GM18502 (cell line): ENCODE measurements at regions not wholly inside any gene's neighbourhood (a gene's known extent, or its start where the extent isn't known, plus 50 kb on each side); places are given as distances from the start of the nearest gene placed in this dataset.

Experiments
- ATAC-seq: cut with Tn5 transposase; IDR thresholded peaks from one replicate; pipeline ENCODE4 v1.9.1; 2021; ENCODE audit warnings: mild to moderate bottlenecking; ENCODE audit not compliant: unreplicated experiment, poor library complexity

GRCh38 chr22:47269516-47270088, 507.2 kb downstream of the TBC1D22A start:
- no peak for ATAC-seq

DNA sequence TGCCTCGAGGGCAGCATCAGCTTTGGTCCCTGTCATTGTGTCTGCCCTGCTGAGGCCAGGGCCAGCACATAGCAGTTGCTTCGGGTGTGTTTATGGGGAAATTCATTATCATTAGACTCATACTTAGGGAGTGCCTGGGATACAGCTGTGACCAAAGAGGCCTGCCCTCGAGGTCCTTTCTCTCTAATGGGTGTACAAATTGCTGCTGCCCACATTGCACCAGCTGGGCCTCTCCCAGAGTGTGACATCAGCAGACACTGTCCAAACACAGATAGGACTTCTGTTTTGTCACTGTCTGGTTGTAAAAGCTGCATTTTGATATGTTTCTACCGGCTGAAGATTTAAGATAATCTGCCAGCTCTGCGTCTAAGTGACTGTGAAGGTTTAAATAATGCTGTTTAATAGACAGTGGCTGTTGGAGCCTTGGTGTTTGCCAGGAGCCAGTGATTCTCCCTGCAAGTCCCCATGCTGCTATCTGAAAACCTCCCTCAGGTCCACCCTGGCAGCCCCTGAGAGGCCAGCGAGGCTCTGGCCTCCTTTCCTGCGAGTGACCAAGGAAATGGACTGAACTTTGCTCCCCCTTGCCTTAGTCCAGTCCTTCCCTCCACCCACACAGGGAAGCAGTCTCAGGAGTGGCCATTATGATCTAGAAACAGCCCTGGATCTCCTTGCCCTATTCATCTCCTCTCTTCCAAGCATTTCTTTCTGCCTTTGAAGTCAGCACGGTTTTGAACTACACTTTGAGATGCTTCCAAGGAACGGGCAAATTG, 505.2 kb downstream of the TBC1D22A start:
- no peak for ATAC-seq

DNA sequence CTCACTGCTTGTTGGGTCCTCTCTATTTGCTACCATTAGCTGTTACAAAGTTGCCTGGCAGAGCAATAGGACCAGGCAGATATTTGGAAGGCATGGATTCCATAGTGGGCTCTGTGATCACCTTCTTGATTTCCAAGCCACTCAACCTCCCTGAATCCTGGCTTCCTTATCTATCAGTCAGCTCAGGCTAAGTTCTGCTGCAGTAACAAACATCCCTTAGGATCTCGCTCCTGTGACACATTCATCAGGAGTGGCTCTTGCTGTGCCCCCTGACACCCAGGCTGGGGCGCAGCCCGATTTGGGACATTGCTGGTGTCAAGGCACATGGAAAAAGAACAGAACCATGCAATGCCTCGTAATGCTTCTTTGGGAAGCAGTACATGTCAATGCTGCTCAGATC, 503.9 kb downstream of the TBC1D22A start:
- no peak for ATAC-seq

DNA sequence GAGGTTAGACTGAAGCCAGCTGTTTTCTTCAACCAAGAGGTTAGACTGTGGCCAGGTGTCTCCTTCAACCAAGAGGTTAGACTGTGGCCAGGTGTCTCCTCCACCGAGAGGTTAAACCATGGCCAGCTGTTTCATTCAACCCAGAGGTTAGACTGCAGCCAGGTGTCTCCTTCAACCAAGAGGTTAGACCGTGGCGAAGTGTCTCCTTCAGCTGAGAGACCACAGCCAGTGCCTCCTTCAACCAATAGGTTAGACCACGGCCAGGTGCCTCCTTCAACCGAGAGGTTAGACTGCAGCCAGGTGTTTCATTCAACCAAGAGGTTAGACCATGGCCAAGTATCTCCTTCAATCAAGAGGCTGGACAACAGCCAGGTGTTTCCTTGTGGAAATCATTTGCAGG, 498.1 kb downstream of the TBC1D22A start:
- no peak for ATAC-seq

GRCh38 chr22:47259990-47260389, 497.5 kb downstream of the TBC1D22A start:
- ATAC-seq: no peak

DNA sequence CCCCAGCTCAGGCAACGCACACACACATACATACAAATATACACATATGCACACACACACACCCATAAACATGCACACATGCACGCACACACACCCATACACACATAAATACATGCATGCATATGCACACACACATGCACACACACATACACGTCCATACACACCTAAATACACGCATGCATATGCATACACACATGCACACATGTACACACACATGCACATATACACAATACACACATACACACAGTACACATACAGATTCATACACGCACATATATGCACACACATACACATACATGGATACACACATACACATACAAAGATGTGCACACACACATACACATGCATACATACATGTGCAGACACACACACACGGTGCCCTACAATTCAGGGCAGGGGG, 496.6 kb downstream of the TBC1D22A start:
- ATAC-seq: no peak

DNA sequence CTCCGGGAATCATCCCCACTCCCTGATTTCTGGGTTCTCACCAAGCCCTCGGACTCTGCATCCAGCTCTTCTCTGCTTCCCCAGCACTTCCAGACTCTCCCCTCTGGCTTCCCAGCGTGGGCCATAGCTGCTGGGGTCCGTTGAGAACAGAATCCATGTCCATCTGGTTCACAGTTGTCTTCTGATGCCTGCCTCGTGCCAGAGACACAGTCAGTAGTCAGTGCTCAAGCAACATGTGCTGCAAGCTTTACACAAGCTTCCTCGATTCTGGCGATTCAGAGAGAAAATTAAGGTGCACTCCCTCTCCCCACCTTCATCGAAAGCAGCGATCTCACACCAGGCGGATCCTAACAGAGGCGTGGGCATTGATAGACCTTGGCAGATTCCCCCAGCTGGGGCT, 495.5 kb downstream of the TBC1D22A start:
- ATAC-seq: no peak

DNA sequence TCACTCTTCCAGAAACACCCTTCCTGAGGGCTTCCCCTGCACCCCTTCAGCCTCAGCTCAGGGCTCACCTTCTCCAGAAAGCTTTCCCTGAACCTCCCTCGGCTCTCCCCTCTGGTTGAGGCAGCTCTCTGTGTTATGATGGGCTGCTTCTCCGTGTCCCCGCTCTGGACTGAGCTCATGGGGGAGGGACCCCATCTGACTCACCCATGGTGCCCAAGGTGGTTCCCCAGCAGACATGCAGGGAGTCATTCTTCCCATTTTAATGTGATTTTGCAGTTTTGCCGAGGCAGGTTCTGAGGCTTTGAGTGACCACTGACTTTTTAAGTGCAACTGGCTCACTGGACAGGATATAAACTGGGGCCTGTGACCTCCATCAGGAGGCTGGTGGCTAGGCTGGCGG, 495.1 kb downstream of the TBC1D22A start:
- ATAC-seq: no peak

DNA sequence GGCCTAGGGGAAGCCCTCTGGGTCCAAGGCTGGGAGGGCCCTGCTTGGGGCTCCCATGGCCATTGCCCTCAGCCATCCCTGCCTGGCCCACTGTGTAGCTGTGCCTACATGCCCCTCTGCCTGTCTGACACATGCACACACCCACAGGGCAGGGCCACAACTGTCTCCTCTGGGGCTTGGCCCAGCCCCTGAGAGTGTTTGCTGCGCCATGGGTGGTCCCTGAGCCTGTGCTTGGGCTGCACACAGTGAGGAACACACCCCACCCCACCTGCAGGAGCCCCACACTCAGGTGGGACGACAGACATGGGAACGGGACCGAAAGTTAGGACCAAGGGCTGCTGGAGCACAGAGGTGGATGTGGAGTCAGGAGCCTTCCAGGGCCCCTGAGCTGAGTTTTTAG, 489.5 kb downstream of the TBC1D22A start:
- ATAC-seq: no peak

- no peak for ATAC-seq
Observed at GRCh38 chr22:47250995-47251765, 488.7 kb downstream of the TBC1D22A start.

- no peak for ATAC-seq
Observed at GRCh38 chr22:47249370-47249928, 487.0 kb downstream of the TBC1D22A start.

DNA sequence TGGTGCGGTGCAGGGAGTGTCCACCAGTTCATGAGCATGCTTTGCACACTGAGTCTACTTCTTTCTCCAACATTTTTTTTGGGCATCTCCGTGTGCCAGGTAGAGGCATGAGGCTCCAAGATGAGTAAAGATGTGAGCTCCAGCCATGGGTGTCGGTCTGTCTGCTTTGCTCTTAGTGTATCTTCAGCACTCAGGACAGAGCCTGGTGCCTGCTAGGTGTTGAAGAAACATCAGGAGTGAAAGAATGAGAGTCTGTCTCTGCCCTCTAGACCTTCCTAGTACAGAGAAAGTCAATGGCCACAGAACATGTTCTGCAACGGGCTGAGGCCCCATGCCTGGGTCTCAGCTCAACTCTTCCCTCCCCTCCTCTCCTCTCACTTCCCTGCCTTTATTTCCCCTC, 486.5 kb downstream of the TBC1D22A start:
- no peak for ATAC-seq

GRCh38 chr22:47247579-47248240, 485.3 kb downstream of the TBC1D22A start:
- ATAC-seq: no peak

GRCh38 chr22:47245786-47246185, 483.3 kb downstream of the TBC1D22A start:
- ATAC-seq: no peak

GRCh38 chr22:47245286-47245685, 482.8 kb downstream of the TBC1D22A start:
- ATAC-seq: no peak

GRCh38 chr22:47240116-47240515, 477.7 kb downstream of the TBC1D22A start:
- no peak for ATAC-seq

GRCh38 chr22:47239474-47239860, 477.0 kb downstream of the TBC1D22A start:
- ATAC-seq: no peak

DNA sequence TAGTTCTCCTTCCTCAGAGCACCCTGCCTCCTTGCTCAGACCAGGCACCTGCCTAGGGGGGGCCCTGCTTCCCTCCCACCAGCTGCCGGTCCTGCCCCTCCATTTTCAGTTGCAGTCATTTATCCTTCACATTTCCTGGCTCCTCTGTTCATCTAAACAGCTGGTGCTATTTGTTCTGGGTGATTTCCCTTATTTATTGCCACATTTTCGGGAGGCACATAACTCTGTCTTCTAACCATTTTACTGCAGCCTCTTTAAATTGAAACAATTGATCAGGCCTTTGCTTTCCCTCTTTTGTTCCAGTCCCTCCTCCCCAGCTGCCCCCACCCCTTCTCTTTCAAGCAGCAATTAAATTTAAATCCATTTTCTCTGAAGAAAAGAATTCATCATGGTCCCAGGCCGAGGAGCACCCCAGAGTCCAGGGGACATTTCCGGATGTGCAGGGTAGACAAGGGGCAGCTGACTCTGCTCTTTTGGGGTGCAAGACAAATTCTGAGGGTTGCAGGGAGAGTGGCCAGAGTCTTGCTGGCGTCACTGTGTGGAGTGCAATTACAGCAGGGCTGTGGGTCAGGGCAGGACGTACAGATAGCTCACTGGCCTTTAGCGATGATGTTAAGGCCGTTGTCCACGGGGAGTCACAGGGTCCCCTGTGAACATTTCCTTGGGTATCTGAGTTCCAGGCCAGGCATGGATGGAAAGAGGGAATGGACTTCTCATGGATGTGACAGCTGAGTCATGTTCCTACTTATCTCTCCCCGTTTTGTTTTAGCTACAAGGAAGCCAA, 476.4 kb downstream of the TBC1D22A start:
- no peak for ATAC-seq

GRCh38 chr22:47237890-47238480, 475.5 kb downstream of the TBC1D22A start:
- ATAC-seq: no peak
